ENCODE measurements at regions not wholly inside any gene's neighbourhood (a gene's known extent, or its start where the extent isn't known, plus 50 kb on each side); places are given as distances from the start of the nearest gene placed in this dataset.

DNA sequence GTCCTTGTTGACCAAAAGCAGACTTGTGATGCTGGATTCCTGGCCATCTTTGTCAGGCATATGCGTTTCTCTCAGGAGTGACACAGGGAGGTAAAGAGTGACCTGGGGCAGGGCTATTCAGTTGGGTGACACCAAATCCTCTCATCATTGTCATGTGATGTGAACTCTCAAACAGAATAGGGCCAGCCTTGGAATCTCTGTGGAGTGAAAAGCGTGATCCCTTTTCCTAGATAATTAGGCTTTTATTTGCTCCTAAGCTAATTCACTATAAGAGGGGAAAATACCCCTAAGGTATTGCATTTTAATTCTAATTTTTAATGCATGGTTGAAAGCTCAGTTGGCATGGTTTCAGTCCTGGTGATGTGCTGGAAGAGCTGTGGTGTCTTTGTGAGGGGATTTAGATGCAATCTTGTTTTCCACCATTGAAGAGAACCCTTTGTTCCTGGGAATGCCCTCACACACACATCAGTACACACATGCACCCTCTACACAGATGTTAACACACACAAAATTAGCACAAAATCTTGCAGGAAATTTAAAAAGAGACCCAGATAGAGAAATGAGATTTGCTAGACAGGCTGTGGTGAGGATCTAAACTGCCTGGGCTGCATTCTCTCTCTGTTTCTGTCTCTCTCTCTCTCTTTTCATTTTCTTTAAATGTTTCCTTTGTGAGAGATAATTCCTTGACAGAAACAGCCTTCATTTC, 349.9 kb downstream of the TSN start:
- DNase-seq: no peak

DNA sequence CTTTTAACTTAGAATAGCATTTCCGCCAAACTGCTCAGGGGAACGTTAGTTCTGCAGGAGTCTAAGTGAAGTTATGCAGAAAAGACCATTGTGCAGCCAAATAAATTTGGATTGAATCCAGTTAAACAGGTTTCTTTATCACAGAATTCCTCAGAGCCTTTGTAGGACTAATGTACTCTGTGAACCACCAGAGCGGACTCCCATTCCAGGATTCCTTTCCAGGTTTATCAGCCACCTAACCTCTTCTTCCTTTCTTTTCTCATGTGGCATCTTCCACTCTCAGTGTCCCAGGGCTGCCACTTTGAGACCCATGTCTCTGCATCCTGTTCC, 350.4 kb downstream of the TSN start:
- DNase-seq: no peak

DNA sequence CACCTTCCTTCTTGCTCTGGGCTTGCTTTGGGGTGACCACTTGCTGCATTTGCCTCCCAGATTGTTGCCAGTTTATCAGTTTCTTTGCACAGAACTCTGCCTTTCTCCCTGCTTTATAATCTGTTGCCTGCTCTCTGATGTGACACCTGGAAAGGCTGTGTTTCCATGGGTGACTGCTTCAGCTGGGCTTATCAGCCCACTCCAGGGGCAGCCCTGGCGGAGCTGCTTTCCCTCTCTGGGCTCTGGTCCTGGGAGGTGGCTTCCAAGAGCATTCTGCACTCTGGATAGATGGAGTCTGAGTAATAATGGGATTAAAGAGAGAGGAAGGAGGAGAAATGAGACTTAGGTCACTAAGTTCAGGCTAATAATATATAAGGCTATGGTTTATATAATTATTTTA, 352.7 kb downstream of the TSN start:
- no peak for DNase-seq

DNA sequence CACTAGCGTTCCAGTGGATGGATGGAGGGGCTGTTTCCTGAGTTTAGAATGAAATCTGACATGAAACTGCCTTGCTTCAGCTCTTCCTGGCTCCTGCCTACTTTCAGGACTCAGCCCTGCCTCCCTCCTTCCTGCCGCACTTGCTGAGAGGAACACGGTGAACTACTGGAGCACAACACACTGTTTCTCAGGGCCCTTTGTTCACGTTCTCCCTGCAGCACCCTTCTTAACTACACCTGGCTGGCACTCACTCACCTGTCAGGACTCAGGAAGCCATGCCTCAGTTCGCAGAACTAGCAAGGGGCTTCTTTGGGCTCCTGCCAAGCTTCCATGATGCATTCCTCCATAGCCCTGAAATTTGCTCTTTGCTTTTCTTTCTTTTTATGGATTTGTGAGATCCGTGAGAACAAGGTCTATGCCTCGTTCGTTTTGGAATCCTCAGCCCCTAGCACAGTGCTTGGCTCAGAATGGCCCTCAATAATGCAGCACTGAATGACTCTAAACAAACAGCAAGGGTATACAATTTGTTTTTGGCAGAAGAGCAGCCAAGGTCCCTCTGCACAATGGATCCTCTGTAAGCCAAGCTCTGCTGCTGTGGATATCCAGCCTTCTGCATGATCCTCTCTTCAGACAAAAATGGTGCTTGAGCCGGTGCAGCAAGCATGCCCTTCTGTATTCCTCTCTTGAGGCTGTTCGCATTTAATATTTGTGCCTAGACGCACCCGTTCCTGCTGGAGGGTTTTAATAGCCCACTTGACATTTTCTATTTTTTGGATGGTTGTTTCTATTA, 357.0 kb downstream of the TSN start:
- peak in 3 of 51 donors; percentile 3 to 13 (median 7) for DNase-seq

DNA sequence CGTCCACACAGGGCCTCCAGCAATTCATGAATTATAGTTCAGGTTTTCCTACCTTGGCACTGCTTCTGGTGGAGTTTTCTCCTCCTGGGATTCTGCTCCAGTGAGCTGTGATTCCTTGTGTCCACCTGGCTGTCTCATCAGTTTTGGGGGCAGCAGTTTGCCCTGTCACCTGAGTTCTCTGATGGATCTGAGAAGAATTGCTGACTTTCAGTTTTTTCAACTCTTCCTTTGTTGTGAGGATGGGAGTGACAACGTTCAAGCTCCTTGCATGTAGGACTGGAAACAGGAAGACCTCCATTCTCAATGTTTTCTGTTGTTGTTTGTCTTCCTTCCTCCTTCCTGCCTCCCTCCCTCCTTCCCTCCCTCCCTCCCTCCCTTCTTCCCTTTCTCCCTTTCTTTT, 359.0 kb downstream of the TSN start:
- DNase-seq: no peak

DNA sequence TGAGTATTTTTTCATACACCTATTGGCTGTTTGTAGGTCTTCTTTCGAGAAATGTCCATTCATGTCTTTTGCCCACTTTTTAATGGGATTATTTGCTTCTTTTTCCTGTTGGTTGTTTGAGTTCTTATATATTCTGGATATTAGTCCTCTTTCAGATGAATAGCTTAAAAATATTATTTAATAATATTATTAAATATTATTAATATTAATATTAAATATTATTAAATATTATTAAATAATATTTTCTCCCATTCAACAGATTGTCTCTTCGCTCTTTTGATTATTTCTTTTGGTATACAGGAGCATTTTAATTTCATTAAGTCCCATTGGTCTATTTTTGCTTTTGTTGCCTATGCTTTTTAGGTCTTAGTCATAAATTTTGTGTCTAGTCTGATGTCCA, 361.9 kb downstream of the TSN start:
- no peak for DNase-seq

DNA sequence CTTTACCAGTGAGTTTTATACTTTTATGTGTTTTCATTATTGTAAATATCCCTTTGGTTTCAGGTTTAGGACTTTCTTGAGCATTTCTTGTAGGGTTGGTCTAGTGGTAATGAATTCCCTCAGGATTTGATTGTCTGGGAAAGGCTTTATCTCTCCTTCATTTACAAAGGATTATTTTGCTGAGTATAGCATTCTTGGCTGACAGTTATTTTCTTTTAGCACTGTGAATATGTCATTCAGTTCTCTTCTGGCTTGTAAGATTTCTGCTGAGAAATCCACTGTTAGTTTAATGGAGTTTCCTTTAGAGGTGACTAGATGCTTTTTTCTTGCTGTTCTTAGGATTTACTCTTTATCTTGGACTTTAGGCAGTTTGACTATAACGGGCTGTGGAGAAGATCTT, 373.9 kb downstream of the TSN start:
- no peak for DNase-seq

DNA sequence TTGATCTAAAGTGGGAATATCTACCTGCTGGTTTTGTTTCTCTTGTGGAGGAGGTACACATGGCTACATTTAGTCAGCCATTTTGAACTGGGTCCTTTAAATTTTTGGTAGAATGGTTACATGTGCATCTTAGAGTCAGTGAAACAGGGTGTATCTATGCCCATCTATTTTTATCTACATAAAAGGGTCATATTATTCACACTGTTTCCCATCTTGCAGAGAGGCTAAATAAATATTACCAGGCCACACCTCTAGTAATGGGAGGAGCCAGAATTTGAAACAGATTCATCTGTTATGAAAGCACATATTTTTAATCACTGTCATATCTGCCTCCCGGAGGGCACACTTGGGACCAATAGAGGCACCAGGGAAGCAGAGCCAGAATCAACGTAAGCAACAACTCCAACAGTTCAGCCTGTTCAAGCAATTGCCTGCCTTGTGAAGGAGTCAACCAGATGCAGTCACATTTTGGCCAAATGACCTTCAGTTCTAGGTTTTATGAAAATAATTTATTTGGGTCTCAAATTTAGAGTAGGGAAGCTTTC, 376.8 kb downstream of the TSN start:
- DNase-seq: no peak

DNA sequence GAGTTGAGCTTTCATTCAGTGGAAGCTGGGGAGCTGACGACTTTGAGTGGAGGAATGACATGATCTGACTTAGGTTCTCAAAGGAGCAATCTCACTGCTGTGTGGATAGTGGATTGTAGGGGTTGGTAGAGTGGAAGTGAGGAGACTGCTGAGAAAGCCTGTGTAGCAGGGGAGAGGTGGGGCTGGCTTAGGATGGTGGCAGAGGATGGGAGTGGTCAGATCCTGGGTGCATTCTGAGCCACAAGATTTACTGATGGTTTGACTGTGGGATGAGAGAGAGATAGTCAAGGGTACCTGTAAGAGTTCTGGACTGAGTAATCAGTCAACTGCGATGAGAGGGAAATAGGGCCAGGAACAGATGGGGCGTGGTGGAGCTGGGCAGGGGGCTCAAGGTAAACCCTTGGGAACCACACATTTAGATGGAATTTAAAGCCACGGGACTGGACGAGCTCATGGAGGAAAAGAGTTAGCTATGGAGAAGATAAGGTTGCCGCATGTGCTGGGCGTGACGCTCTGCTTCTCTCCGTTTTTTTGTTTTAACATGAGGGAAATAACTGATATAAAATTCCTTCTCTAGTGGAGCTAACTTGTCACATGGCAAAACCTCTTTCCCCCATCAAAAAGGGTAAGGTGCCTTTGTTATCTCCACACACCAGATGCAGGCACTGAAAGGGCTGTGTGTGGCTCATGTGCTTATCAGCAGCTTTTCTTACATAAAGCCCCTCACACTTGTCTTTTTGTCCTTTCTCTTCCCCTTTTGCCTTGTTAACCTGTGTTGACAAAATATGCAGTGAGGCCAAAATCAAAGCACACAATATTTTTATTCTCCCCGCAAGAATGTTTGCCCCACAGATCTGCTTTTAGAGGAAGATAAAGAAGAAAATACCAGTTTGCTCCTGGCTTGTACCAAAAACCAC, 379.8 kb downstream of the TSN start:
- no peak for DNase-seq

DNA sequence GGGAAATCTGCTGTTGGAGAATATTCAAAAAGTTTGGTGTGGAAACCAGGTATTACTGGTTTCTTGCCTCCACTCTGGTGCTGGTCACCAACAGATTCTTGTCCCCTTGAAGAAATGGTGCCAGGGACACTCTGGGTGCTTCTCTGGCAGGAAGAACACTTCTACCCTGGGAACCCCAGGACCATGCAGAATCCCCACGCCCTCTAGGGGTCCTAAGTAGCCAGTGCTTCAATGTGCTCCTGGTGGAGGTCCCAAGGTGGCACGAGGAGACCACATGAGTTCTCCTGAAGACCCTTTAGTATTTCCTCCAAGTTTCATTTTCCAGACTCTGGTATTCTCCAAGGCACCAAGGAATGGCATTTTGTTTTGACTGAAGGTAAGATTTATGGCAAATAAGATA, 380.6 kb downstream of the TSN start:
- DNase-seq: peak in 1 of 51 donors; percentile 9

DNA sequence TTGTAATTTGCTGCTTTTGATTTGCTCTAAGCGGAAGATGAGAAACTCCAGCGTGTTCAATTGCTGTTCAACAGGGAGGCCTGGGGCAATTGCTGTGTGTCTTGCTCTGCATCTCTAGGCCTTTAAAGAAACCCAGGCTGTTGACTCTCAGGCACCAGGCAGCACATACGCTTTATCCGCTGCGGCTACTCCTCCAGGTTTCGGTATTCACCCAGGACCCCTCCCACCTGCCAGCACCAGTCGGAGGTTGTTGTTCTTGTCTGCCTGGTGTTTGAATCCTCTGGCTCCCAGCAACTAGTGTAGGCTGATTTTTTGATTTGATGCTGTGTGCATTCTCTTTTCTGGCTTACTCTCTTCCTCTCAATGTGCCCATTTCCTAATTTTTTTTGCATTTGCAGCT, 383.1 kb downstream of the TSN start:
- no peak for DNase-seq

DNA sequence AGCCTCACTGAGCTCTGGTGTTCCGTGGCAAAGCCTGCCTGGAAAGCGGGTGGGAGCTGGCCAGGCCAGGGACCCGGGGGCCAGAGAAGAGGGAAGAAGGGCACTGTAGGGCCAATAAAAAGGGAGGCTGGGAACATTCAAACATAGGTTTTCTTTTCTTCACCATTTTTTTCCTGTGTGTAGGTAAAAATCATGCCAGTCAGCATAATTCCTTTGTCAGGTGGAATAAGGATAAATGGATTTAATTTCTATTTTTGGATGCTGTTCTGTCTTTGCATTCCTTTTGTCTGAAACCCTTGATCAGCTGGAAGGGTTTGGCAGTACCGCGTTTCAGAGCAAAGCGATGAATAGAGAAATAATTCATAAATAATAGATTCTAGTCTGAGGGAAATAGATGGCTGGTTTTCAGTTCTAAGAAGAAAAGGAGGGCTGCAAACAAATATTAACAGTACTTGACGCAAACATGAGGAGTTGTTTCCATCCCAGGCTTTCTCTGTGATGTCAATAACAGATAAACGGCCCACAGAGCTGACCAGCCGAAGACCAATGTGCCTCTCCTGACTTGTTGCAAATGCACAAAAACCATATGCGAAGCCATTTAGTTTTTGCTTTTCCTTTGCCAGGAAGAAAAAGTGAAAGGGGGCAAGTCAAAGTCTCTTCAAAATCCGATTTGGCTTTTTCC, 384.4 kb downstream of the TSN start:
- no peak for DNase-seq

DNA sequence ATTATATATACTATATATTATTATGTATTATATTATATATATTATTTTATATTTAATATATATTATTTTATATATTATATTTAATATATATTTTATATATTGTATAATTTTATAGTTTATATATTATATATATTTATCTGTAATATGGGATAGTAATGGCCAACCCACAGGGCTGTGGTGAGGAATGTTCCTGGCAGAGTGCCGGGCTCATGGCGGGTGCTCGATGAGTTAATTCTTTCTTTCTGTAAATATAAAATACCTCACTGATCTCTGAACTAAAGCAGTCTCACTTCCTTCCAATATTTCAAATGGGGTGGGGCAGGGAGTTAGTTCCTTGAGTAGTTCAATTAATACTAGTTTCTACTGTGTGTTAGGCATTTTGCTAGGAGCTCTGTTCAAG, 389.4 kb downstream of the TSN start:
- DNase-seq: no peak

DNA sequence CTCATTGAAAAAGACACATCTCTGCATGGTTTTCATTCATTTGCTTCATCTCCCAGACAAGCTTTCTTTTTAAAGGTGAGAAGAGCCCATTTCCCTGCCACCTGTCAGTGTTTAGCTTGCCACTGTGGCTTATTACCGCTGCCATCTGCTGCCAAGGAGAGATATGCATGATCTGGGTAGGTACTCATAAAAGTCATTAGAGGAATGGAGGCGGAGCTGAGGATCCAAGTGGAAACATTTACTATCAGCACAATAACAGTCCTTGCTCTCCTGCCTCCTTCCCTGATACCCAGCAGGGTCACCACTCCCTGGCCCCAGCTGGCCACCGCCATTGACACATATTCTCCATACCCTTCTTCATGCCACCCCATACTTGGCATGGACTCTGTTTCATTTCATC, 390.4 kb downstream of the TSN start:
- no peak for DNase-seq

DNA sequence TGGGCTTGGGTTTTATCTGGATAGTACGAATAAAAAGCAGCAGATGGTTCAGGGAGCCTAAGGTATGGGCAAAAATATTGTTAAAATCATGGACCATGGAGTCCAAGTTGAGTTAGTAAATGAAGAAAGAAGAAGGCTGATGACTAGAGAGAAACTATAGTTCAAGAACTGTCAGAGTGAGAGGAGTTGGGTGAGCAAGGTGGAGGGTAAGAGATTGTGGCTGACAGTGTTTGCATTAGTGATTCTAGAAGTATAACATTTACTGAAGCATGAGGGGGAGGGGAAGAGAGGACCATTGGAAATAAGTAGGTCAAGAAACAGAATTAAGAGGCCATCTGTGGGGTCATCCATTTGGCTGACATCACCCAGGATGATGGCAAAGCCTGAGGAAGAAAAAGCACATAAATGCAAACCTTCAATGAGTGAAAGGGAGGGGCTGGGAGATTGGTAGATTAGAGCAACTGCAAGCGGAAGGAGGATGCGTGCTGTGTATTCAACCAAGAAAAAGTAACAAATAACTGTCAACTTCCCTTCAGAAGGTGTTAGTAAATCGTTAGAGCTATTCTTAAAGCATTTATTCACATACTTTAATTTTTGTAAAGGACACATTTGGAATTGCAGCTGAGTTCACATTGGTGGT, 392.8 kb downstream of the TSN start:
- no peak for DNase-seq

DNA sequence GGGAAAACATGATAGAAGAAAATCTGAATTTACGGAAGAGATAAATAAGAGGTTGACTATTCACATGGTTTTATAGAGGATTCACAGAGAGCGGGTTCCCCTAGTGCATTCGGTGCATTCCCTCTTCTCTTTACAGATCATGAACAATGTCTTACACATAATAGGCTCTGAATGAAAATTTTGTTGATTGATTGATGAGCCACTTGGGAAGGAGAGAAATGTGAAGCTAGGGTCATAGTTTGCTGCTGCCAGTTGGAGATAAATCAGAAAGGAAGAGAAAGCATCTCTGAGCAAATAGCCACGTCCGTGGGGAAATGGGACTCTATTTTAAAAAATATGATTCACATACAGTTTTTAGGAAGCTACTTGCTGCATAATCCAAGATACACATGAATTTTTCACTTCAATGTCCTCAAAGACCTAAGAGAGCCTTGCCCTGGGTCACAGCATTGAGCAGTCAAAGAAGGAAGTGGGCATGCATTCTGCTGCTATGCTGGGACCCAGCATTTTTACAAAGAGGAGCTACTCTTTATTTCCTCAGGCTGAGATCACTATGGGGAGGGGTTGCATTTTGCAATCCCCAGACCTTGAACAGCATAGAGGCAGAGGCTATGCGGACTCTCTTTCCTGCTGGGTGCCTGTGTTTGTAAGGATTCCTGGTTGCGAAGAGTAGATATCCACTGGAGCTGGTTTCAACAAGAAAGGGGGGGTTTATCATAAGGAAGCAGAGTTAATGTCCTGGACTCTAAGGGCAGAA, 395.3 kb downstream of the TSN start:
- no peak for DNase-seq

DNA sequence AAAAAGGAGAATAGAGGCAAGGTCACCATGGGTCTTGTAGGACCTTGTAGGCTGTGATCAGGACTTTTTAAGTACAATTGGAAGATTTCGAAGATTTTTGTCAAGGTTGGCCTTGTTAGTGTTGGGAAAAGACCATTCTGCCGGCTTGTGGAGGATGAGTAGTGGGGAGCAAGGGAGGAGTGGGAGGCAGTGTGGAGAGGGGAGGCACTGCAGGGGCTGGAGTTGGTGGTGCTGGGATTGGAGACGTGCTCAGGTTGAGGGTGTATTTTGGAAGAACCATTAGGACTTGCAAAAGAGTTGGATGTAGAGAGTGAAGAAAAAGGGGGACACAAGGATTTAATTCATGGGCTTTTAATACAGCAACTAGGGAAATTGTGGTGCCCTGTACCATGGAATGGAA, 397.1 kb downstream of the TSN start:
- DNase-seq: no peak

DNA sequence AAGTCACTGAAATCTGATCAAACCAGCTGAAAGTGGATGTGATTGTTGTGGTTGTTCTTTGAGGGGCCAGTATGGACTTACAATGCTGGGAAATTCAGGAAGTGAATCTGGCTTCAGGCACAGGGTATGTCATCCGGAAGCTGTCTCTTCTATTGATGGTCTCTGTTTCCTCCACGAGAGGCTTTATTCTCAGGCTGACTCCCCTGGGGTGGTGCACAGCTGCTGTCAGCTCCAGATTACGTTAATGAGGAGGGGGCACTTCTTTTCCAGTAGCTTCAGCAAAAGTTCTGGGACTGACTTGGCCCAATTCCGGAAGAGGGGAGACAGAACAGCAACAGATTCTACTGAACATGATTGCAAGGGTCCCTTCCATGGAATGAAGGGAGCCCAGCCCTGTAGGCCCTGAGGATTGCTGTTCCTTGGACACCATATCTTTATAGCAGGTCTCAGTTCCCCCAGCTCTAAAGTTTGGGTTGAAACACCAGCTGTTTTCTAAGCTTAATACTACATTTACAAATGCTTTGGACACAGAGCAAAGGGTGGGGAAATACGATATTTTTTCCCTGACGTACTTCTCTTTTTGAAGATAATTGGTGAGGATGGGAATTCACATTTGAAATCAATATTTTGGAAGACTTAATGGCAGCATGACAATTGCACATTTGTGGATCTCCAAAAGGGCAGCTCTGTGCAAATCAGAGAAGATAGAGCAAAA, 400.9 kb downstream of the TSN start:
- no peak for DNase-seq

DNA sequence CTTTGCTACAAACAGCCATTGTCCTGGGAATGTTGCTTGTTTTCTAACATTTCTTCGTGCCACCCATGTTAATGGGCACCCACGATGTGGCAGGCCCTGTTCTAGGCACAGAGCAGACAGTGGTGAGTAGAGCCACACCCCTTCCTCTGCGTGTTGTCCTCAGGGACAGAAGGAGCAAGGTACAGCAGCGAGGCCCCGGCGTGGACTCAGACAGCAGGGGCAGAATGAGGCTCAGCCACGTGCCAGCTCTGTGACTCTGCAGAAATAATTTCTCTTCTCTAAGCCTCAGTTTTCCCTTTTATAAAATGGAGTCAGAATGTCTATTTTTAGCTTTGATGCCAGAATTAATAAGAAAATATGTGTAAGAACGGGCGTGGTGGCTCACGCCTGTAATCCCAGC, 401.7 kb downstream of the TSN start:
- no peak for DNase-seq

DNA sequence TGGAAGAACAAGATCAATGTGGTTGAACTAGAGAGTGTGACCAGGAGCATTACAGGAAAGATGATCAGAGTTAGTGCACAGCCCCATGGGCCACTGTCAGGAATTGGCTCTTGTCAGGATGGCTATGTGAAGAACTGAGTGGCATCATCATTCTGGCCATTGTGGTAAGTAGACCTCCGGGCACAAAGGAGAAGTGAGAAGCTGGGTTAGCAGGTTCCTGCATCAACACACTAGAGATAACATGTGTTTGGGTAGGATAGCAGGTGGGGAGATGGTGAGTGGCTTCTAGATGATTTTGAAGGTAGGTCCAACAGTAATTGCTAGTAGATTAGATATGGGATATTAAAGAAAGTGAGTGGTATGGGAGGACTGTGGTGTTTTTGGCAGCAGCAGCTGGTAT, 408.2 kb downstream of the TSN start:
- no peak for DNase-seq
